HCT116 (cell line): ENCODE measurements at regions not wholly inside any gene's neighbourhood (a gene's known extent, or its start where the extent isn't known, plus 50 kb on each side); places are given as distances from the start of the nearest gene placed in this dataset.

Source experiments
- ATAC-seq: fragments of 200-7000 bp; cut with Tn5 transposase; 2 replicates; pipeline ENCODE4 v1.9.1; 2020; ENCODE audit warnings: mild to moderate bottlenecking, moderate library complexity
- BruUV-seq: library from RNA; stranded (reverse); fragments of 400-500 nt; replicated peaks from 2 replicates; lab custom pipeline; 2021; lab: Mats Ljungman, UMichigan
- CTCF ChIA-PET: fragments of 300-600 bp; sonication (Branson Sonifier 250); formaldehyde crosslinking; loops from one replicate; lab custom pipeline; 2021; ENCODE audit warnings: antibody characterized with exemption; lab: Charles Lee
- POLR2A ChIA-PET: fragments of 300-600, 350-600 bp; sonication (Branson Sonifier 250); formaldehyde crosslinking; loops from one replicate; lab custom pipeline; 2021; ENCODE audit warnings: antibody characterized with exemption; lab: Charles Lee
- RAD21 ChIA-PET, 2 experiments: fragments of 300-600 bp; sonication (Branson Sonifier 250); formaldehyde crosslinking; loops; one replicate each; lab custom pipeline; 2023; ENCODE audit warnings: low total read pairs in 2 of 2; ENCODE audit not compliant: uncharacterized antibody in 2 of 2, unreplicated experiment in 2 of 2, low non-redundant PET in 1 of 2; lab: Charles Lee
- DNase-seq: peaks from one replicate; pipeline ENCODE4 v3.0.0-alpha.2; 2010; ENCODE audit warnings: low read depth, low spot score
- H2AFZ ChIP-seq: fragments of 200-600 bp; shearing (Covaris generic), sonication (generic); 2 replicates; pipeline ENCODE4 v1.6.1; 2017; ENCODE audit warnings: low read depth, mixed run types, mixed read lengths, antibody characterized with exemption, low read length; ENCODE audit not compliant: poor library complexity, severe bottlenecking
- H3K27ac ChIP-seq: 2 replicates; pipeline ENCODE4 v1.5.1; 2012; ENCODE audit warnings: low read depth, low read length
- H3K27me3 ChIP-seq: fragments of 200-600 bp; sonication (generic); 2 replicates; pipeline ENCODE4 v1.6.1; 2016; ENCODE audit warnings: mixed run types, low read length, mixed read lengths; ENCODE audit not compliant: insufficient read depth
- H3K36me3 ChIP-seq, 2 experiments: fragments of 200-500 bp in 1 of 2; fragments of 200-600 bp in 1 of 2; sonication (Bioruptor generic) in 1 of 2; sonication (generic) in 1 of 2; 2 replicates each; pipeline versions ENCODE4 v1.5.1 to v1.6.1; 2014 to 2016; ENCODE audit warnings: low read length in 2 of 2, inconsistent platforms in 1 of 2, mixed read lengths in 1 of 2, mixed run types in 1 of 2; ENCODE audit not compliant: insufficient read depth in 2 of 2, control insufficient read depth in 1 of 2
- H3K4me1 ChIP-seq, 2 experiments: fragments of 200-600 bp in 1 of 2; sonication (generic) in 1 of 2; 2 replicates each; pipeline versions ENCODE4 v1.5.1 to v1.6.1; 2012 to 2017; ENCODE audit warnings: low read length in 2 of 2, inconsistent platforms in 1 of 2, mild to moderate bottlenecking in 1 of 2, mixed read lengths in 1 of 2, mixed run types in 1 of 2, moderate library complexity in 1 of 2; ENCODE audit not compliant: insufficient read depth in 2 of 2, control insufficient read depth in 1 of 2
- H3K4me2 ChIP-seq: fragments of 200-600 bp; sonication (generic); 2 replicates; pipeline ENCODE4 v1.6.1; 2017; ENCODE audit warnings: mixed run types, low read length, mixed read lengths
- H3K4me3 ChIP-seq, 2 experiments: fragments of 200-600 bp in 1 of 2; sonication (generic) in 1 of 2; replicated peaks in 1 of 2; 2 replicates each; pipeline ENCODE4 v1.5.1; 2011 to 2016; ENCODE audit warnings: low read length in 2 of 2, control low read depth in 1 of 2, low read depth in 1 of 2, mild to moderate bottlenecking in 1 of 2, mixed read lengths in 1 of 2, mixed run types in 1 of 2
- H3K79me2 ChIP-seq: fragments of 200-600 bp; sonication (generic); 2 replicates; pipeline ENCODE4 v1.6.1; 2017; ENCODE audit warnings: mild to moderate bottlenecking, mixed run types, low read length, moderate library complexity, mixed read lengths; ENCODE audit not compliant: insufficient read depth
- H3K9ac ChIP-seq: fragments of 200-600 bp; sonication (generic); 2 replicates; pipeline ENCODE4 v1.6.1; 2016; ENCODE audit warnings: low read length, mixed read lengths
- H3K9me2 ChIP-seq: fragments of 200-600 bp; sonication (generic), shearing (Covaris generic); 2 replicates; pipeline ENCODE4 v1.6.1; 2017; ENCODE audit warnings: mixed run types, mild to moderate bottlenecking, moderate library complexity; ENCODE audit not compliant: insufficient read depth
- H3K9me3 ChIP-seq, 2 experiments: fragments of 200-500 bp in 1 of 2; fragments of 200-600 bp in 1 of 2; sonication (Bioruptor generic) in 1 of 2; sonication (generic) in 1 of 2; 2 replicates each; pipeline ENCODE4 v1.6.1; 2014 to 2017; ENCODE audit warnings: low read length in 2 of 2, mixed read lengths in 2 of 2, inconsistent platforms in 1 of 2, low read depth in 1 of 2, mild to moderate bottlenecking in 1 of 2, mixed run types in 1 of 2, moderate library complexity in 1 of 2; ENCODE audit not compliant: control insufficient read depth in 1 of 2, insufficient read depth in 1 of 2
- H4K20me1 ChIP-seq: fragments of 200-600 bp; sonication (generic), shearing (Covaris generic); 2 replicates; pipeline ENCODE4 v1.6.1; 2017; ENCODE audit warnings: mixed run types, mild to moderate bottlenecking, moderate library complexity; ENCODE audit not compliant: insufficient read depth
- ATF3 ChIP-seq: IDR thresholded peaks from 2 replicates; pipeline ENCODE4 v1.6.1; 2012
- CBX3 ChIP-seq: IDR thresholded peaks from 2 replicates; pipeline ENCODE4 v1.6.1; 2012; ENCODE audit warnings: low read depth
- EGR1 ChIP-seq: IDR thresholded peaks from 2 replicates; pipeline ENCODE4 v1.6.1; 2012; ENCODE audit warnings: low read depth
- ELF1 ChIP-seq: IDR thresholded peaks from 2 replicates; pipeline ENCODE4 v1.6.1; 2012; ENCODE audit warnings: low read depth, borderline replicate concordance
- EZH2 ChIP-seq: fragments of 200-600 bp; sonication (generic); IDR thresholded peaks from 2 replicates; pipeline ENCODE4 v1.6.1; 2017; ENCODE audit warnings: antibody characterized with exemption, mixed run types
- EZH2phosphoT487 ChIP-seq: fragments of 200-600 bp; IDR thresholded peaks from 2 replicates; pipeline ENCODE4 v1.6.1; 2018; ENCODE audit warnings: antibody characterized with exemption, borderline replicate concordance
- FOSL1 ChIP-seq: IDR thresholded peaks from 2 replicates; pipeline ENCODE4 v1.6.1; 2012; ENCODE audit warnings: low read depth
- JUND ChIP-seq: IDR thresholded peaks from 2 replicates; pipeline ENCODE4 v1.6.1; 2012
- POLR2A ChIP-seq: IDR thresholded peaks from 2 replicates; pipeline ENCODE4 v1.7.0; 2011; ENCODE audit warnings: borderline replicate concordance; ENCODE audit not compliant: insufficient read depth, insufficient read length; ENCODE audit errors: extremely low read depth
- POLR2AphosphoS5 ChIP-seq: IDR thresholded peaks from 2 replicates; pipeline ENCODE4 v1.6.1; 2011; ENCODE audit warnings: mild to moderate bottlenecking, low read depth, low read length, moderate library complexity
- REST ChIP-seq: IDR thresholded peaks from 2 replicates; pipeline ENCODE4 v1.6.1; 2012; ENCODE audit warnings: low read depth
- SP1 ChIP-seq: IDR thresholded peaks from 2 replicates; pipeline ENCODE4 v1.6.1; 2012; ENCODE audit warnings: low read depth
- SRF ChIP-seq: IDR thresholded peaks from 2 replicates; pipeline ENCODE4 v1.6.1; 2012; ENCODE audit warnings: low read depth
- TCF7L2 ChIP-seq: IDR thresholded peaks from 2 replicates; pipeline ENCODE4 v1.7.0; 2011; ENCODE audit warnings: borderline replicate concordance, inconsistent platforms; ENCODE audit not compliant: insufficient read depth, insufficient read length; ENCODE audit errors: extremely low read depth
- YY1 ChIP-seq: IDR thresholded peaks from 2 replicates; pipeline ENCODE4 v1.6.1; 2011; ENCODE audit warnings: low read length, low read depth, moderate library complexity, mild to moderate bottlenecking; ENCODE audit not compliant: insufficient replicate concordance; ENCODE audit errors: extremely low read depth
- ZBTB33 ChIP-seq: IDR thresholded peaks from 2 replicates; pipeline ENCODE4 v1.6.1; 2011; ENCODE audit warnings: mild to moderate bottlenecking, low read length, moderate library complexity; ENCODE audit not compliant: insufficient replicate concordance; ENCODE audit errors: extremely low read depth
- ZFX ChIP-seq: fragments of 450-650 bp; IDR thresholded peaks from 2 replicates; pipeline ENCODE4 v1.6.1; 2017
- ZNF274 ChIP-seq: fragments of 200-500 bp; sonication (Bioruptor generic); IDR thresholded peaks from 2 replicates; pipeline ENCODE4 v1.6.1; 2014; ENCODE audit warnings: mild to moderate bottlenecking, low read depth, low read length, inconsistent platforms
- intact Hi-C: fragments of 100-400 bp; cut with micrococcal nuclease; formaldehyde crosslinking; loops from 2 replicates; pipeline ENCODE4 v1.10.0; 2022

GRCh38 chr18:56162311-56163265, 475.8 kb downstream of the TXNL1 start:
- POLR2A ChIA-PET: no interaction called here
- Histone ChIP-seq H3K4me3 (no peak overlapping the region), H2AFZ (no peak overlapping the region), H3K9me2 (no peaks in the 10 kb centered on the region), H4K20me1 (no peaks in the 10 kb centered on the region), H3K9me3 (no peaks in the 10 kb centered on the region; a peak in 2 of 4 replicates), H3K79me2 (no peaks in the 10 kb centered on the region), H3K4me1 (no peaks in the 10 kb centered on the region), H3K4me2 (no peak overlapping the region), H3K36me3 (no peaks in the 10 kb centered on the region), H3K27ac (no peak overlapping the region), H3K27me3 (no peaks in the 10 kb centered on the region), H3K9ac (no peak overlapping the region)
- CTCF ChIA-PET: no interaction called here
- RAD21 ChIA-PET: no interaction called here
- no peak for ATAC-seq
- TF ChIP-seq SRF: no peak
- TF ChIP-seq ZBTB33: no peak
- TF ChIP-seq EZH2: no peak
- no peak for TF ChIP-seq EGR1
- TF ChIP-seq JUND: no peak
- TF ChIP-seq CBX3: no peak
- no peak for TF ChIP-seq ATF3
- TF ChIP-seq FOSL1: no peak
- no peak for TF ChIP-seq EZH2phosphoT487
- TF ChIP-seq POLR2AphosphoS5: no peak
- no peak for TF ChIP-seq ELF1
- no peak for TF ChIP-seq ZNF274
- TF ChIP-seq ZFX: no peak
- TF ChIP-seq YY1: no peak
- no peak for TF ChIP-seq TCF7L2
- TF ChIP-seq SP1: no peak
- TF ChIP-seq REST: no peak
- TF ChIP-seq POLR2A: no peak
- no TSS peak for BruUV-seq
- DNase-seq: no peak
- intact Hi-C loops: no loop called here
